Ishikawa (cell line): ENCODE measurements at regions not wholly inside any gene's neighbourhood (a gene's known extent, or its start where the extent isn't known, plus 50 kb on each side); places are given as distances from the start of the nearest gene placed in this dataset.

Source experiments
- EGR1 ChIP-seq: IDR thresholded peaks from 2 replicates; pipeline ENCODE4 v1.6.1; 2012
- TEAD4 ChIP-seq: IDR thresholded peaks from 2 replicates; pipeline ENCODE4 v1.6.1; 2012

GRCh38 chrX:34576864-34577263 is 80.2 kb downstream of the TMEM47 start:
- TF ChIP-seq EGR1 = no peak
- no peak for TF ChIP-seq TEAD4
